Upper lobe of left lung (tissue), 4 donors: ENCODE measurements at regions not wholly inside any gene's neighbourhood (a gene's known extent, or its start where the extent isn't known, plus 50 kb on each side); places are given as distances from the start of the nearest gene placed in this dataset.

Experiments
- POLR2A ChIP-seq, 4 donors: fragments of 450-650 bp; IDR thresholded peaks; one replicate each; pipeline ENCODE4 v1.5.1; 2016 to 2017; ENCODE audit warnings: antibody characterized with exemption in 4 of 4, mild to moderate bottlenecking in 2 of 4
- POLR2AphosphoS5 ChIP-seq, 2 donors: sonication (generic); formaldehyde crosslinking; IDR thresholded peaks; one replicate each; pipeline ENCODE4 v1.5.1; 2017; ENCODE audit warnings: antibody characterized with exemption in 2 of 2
- TF ChIP-seq, protein P1 (sequence below), 6 experiments: fragments of 450-650 bp in 4 of 6; fragments of 200-600 bp in 2 of 6; sonication (generic) in 2 of 6; IDR thresholded peaks; one replicate each; pipeline ENCODE4 v1.5.1; 2016 to 2019; ENCODE audit warnings: antibody characterized with exemption in 6 of 6

GRCh38 chr13:61838568-61838967, 422.9 kb upstream of the PCDH20 start:
- TF ChIP-seq, protein P1, sequence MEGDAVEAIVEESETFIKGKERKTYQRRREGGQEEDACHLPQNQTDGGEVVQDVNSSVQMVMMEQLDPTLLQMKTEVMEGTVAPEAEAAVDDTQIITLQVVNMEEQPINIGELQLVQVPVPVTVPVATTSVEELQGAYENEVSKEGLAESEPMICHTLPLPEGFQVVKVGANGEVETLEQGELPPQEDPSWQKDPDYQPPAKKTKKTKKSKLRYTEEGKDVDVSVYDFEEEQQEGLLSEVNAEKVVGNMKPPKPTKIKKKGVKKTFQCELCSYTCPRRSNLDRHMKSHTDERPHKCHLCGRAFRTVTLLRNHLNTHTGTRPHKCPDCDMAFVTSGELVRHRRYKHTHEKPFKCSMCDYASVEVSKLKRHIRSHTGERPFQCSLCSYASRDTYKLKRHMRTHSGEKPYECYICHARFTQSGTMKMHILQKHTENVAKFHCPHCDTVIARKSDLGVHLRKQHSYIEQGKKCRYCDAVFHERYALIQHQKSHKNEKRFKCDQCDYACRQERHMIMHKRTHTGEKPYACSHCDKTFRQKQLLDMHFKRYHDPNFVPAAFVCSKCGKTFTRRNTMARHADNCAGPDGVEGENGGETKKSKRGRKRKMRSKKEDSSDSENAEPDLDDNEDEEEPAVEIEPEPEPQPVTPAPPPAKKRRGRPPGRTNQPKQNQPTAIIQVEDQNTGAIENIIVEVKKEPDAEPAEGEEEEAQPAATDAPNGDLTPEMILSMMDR (IDR thresholded peaks at IDR 0.05) = no peak
- no peak for TF ChIP-seq POLR2AphosphoS5 (IDR thresholded peaks at IDR 0.05)
- no peak for TF ChIP-seq POLR2A (IDR thresholded peaks at IDR 0.05)
